Activated CD4-positive, alpha-beta memory T cell treated with anti-CD3 and anti-CD28 coated beads for 36 hours (primary cell): ENCODE measurements at regions not wholly inside any gene's neighbourhood (a gene's known extent, or its start where the extent isn't known, plus 50 kb on each side); places are given as distances from the start of the nearest gene placed in this dataset.

Experiments used
- CTCF ChIA-PET: fragments of 350-600 bp; sonication (Branson Sonifier 250); formaldehyde crosslinking; loops from one replicate; lab custom pipeline; 2021; ENCODE audit warnings: antibody characterized with exemption, inconsistent platforms; lab: Charles Lee
- POLR2A ChIA-PET: fragments of 350-600 bp; sonication (Branson Sonifier 250); formaldehyde crosslinking; loops from one replicate; lab custom pipeline; 2021; ENCODE audit warnings: antibody characterized with exemption; lab: Charles Lee
- DNase-seq: peaks from one replicate; pipeline ENCODE4 v3.0.0-alpha.2; 2020
- H3K27ac Mint-ChIP-seq: one replicate; pipeline ENCODE4 v1.8.0; 2021; ENCODE audit warnings: mixed read lengths
- H3K27me3 Mint-ChIP-seq: one replicate; pipeline ENCODE4 v1.8.0; 2021; ENCODE audit warnings: mixed read lengths
- H3K36me3 Mint-ChIP-seq: one replicate; pipeline ENCODE4 v1.8.0; 2021; ENCODE audit warnings: mixed read lengths
- H3K4me1 Mint-ChIP-seq: one replicate; pipeline ENCODE4 v1.8.0; 2021; ENCODE audit warnings: low read depth, mixed read lengths
- H3K4me3 Mint-ChIP-seq: one replicate; pipeline ENCODE4 v1.8.0; 2021; ENCODE audit warnings: mild to moderate bottlenecking, mixed read lengths
- H3K9me3 Mint-ChIP-seq: one replicate; pipeline ENCODE4 v1.8.0; 2021; ENCODE audit warnings: mixed read lengths
- intact Hi-C: fragments of 100-400 bp; cut with micrococcal nuclease; formaldehyde crosslinking; loops from one replicate; pipeline ENCODE4 v1.15.1; 2023

GRCh38 chr6:149149653-149150052 is 167.9 kb upstream of the TAB2 start:
- H3K9me3 Mint-ChIP-seq: peaks cover 7% of the 10 kb centered on the region
- peaks cover 36% of the 10 kb centered on the region for H3K36me3 Mint-ChIP-seq
- CTCF ChIA-PET: interaction anchor here (0.7 to 2.2 kb wide), 2 partner anchors 54 to 1963 kb away, joined by 3 to 8 read pairs; no protein-coding TSS in a partner anchor
- no peak overlapping the region for H3K4me3 Mint-ChIP-seq
- no peaks in the 10 kb centered on the region for H3K27me3 Mint-ChIP-seq
- H3K27ac Mint-ChIP-seq: peak overlapping the region; percentile 91
- intact Hi-C loops: loop anchor here (2.0 to 5.0 kb wide), 4 partner anchors 19 to 273 kb away; no protein-coding TSS in a partner anchor
- peaks cover 93% of the 10 kb centered on the region for H3K4me1 Mint-ChIP-seq
- no peak for DNase-seq
- POLR2A ChIA-PET: interaction anchor here (1.7 to 2.0 kb wide), 2 partner anchors 10 to 54 kb away, joined by 5 to 8 read pairs; no protein-coding TSS in a partner anchor

DNA sequence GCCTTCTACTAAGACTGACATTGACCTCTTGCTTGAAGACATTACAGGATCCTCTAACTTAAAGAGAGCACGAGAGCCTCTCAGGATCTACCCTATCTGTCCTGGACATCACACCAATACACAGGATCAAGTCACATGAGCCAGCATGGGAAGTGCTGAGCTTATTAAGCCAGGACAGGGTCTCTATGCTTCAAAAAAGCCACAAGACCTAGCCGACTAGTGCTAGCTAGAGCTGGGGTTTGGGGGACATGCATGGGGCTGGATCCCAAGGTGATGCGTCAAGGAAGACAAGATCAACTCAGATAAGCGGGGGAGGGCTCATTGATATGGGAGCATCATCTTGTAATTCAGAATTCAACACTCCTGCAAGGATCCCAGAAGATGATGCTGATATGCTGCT is 167.2 kb upstream of the TAB2 start:
- peak overlapping the region; percentile 24 for H3K4me3 Mint-ChIP-seq
- peaks cover 7% of the 10 kb centered on the region for H3K9me3 Mint-ChIP-seq
- H3K36me3 Mint-ChIP-seq: peaks cover 36% of the 10 kb centered on the region
- intact Hi-C loops: loop anchor here (5.0 kb wide), 1 partner anchor 272 kb away; no protein-coding TSS in a partner anchor
- H3K27me3 Mint-ChIP-seq: no peaks in the 10 kb centered on the region
- ChIA-PET CTCF (interaction anchor here (1.1 to 2.2 kb wide), 7 partner anchors 18 to 185 kb away, joined by 3 to 8 read pairs (median 4); no protein-coding TSS in a partner anchor), POLR2A (interaction anchor here (1.0 to 2.0 kb wide), 8 partner anchors 10 to 167 kb away, joined by 4 to 16 read pairs (median 5); partner anchors contain the start of gene TAB2)
- H3K4me1 Mint-ChIP-seq: peaks cover 94% of the 10 kb centered on the region
- H3K27ac Mint-ChIP-seq: peak overlapping the region; percentile 70
- DNase-seq: no peak

DNA sequence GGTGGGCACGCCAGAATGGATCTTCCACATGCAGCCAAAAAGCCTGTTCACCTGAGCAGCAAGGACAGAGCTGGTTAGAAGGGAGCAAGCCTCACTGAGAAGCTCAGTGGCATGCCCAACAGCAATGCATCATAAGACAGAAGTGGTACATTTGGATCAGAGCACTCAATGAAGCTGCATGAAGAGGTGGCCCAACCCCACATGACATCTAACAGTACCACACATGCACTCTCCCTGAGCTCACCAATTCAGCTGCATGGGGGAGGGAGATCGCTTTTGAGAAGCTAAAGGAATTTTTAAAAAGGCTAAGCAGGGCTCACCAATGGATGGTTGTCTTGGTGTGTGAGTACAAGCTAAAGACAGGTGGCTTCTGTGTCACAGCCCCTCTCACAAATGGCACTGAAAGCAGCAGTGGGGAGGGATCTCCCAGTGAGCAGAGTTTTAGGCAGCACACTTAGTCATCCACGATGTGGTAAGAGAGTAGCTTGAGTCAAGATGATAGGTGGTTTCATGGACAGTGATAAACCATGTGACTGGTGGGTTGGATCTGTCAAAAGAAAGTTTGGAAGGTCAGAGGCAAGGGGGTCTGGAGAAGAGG is 166.6 kb upstream of the TAB2 start:
- Mint-ChIP-seq H3K9me3 (peaks cover 3% of the 10 kb centered on the region), H3K27ac (peak overlapping the region; percentile 70), H3K4me1 (peaks cover 92% of the 10 kb centered on the region), H3K4me3 (peak overlapping the region; percentile 10), H3K27me3 (no peaks in the 10 kb centered on the region), H3K36me3 (peaks cover 35% of the 10 kb centered on the region)
- DNase-seq: peak; percentile 82
- intact Hi-C loops: loop anchor here (5.0 kb wide), 1 partner anchor 271 kb away; no protein-coding TSS in a partner anchor
- CTCF ChIA-PET: interaction anchor here (1.1 to 2.2 kb wide), 8 partner anchors 19 to 281 kb away, joined by 3 to 8 read pairs (median 4); no protein-coding TSS in a partner anchor
- POLR2A ChIA-PET: interaction anchor here (0.6 to 2.0 kb wide), 10 partner anchors 11 to 166 kb away, joined by 3 to 16 read pairs (median 5); partner anchors contain the start of gene TAB2

DNA sequence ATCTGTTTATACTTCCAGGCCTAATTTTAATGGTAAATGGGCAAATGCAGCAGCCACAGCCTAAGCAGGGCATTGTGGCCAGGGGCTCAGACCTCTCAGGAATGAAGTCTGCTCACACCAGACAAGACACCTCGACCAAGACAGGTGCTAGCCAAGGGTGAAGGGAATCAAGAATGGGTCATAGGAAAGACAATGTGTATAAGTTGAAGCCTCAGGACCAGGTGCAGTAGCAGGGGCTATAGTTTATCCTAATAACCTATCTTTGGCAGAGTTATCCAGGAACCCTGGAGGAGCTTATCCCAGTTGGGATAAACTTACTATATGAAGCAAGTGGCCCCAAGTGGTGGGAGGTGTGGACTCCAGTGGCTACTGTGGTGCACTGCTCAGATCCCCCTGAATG is 165.0 kb upstream of the TAB2 start:
- intact Hi-C loops: loop anchor here (5.0 kb wide), 1 partner anchor 270 kb away; no protein-coding TSS in a partner anchor
- Mint-ChIP-seq H3K4me1 (peaks cover 77% of the 10 kb centered on the region), H3K27ac (peak overlapping the region; percentile 88), H3K9me3 (peaks cover 3% of the 10 kb centered on the region), H3K4me3 (no peak overlapping the region), H3K27me3 (no peaks in the 10 kb centered on the region), H3K36me3 (peaks cover 29% of the 10 kb centered on the region)
- no peak for DNase-seq
- ChIA-PET POLR2A (interaction anchor here (1.9 to 2.1 kb wide), 3 partner anchors 58 to 121 kb away, joined by 5 to 13 read pairs (median 7); no protein-coding TSS in a partner anchor), CTCF (interaction anchor here (0.7 to 2.1 kb wide), 4 partner anchors 11 to 124 kb away, joined by 3 to 6 read pairs (median 3); no protein-coding TSS in a partner anchor)

GRCh38 chr6:149153100-149153499 is 164.4 kb upstream of the TAB2 start:
- Mint-ChIP-seq H3K4me3 (peak overlapping the region; percentile 5), H3K27ac (peak overlapping the region; percentile 88), H3K36me3 (peaks cover 29% of the 10 kb centered on the region), H3K27me3 (no peaks in the 10 kb centered on the region), H3K4me1 (peaks cover 71% of the 10 kb centered on the region), H3K9me3 (peaks cover 3% of the 10 kb centered on the region)
- ChIA-PET POLR2A (interaction anchor here (1.2 to 2.1 kb wide), 6 partner anchors 10 to 170 kb away, joined by 3 to 13 read pairs (median 6); no protein-coding TSS in a partner anchor), CTCF (interaction anchor here (0.7 to 1.4 kb wide), 4 partner anchors 11 to 166 kb away, joined by 3 read pairs; no protein-coding TSS in a partner anchor)
- intact Hi-C loops: loop anchor here (5.0 kb wide), 1 partner anchor 269 kb away; no protein-coding TSS in a partner anchor
- no peak for DNase-seq

DNA sequence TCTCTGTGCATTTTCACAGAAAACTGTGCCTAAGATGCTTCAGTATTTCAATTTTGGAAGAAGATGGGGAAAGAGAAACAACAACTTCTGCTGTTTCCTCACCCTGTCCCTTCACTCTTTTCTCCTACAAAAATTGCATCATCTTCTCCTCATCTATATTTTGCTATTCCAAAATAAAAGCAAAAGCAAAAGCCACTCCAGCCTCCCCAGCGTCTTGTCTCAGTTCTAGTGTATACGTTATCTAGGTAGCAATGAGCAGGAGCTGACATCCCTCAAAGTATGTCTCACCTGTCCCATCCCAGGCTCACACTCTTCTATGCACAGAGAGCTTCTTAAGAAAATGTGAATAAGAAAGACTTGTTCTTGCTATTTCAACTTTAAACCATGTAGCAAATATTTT is 163.8 kb upstream of the TAB2 start:
- Mint-ChIP-seq H3K9me3 (peaks cover 3% of the 10 kb centered on the region), H3K4me3 (peak overlapping the region; percentile 5), H3K36me3 (peaks cover 28% of the 10 kb centered on the region), H3K4me1 (peaks cover 65% of the 10 kb centered on the region), H3K27ac (peak overlapping the region; percentile 88), H3K27me3 (no peaks in the 10 kb centered on the region)
- DNase-seq: no peak
- POLR2A ChIA-PET: interaction anchor here (0.8 to 2.1 kb wide), 10 partner anchors 8 to 169 kb away, joined by 3 to 13 read pairs (median 5); no protein-coding TSS in a partner anchor
- intact Hi-C loops: loop anchor here (2.0 to 5.0 kb wide), 2 partner anchors 13 to 269 kb away; no protein-coding TSS in a partner anchor
- CTCF ChIA-PET: interaction anchor here (0.6 to 1.4 kb wide), 10 partner anchors 9 to 278 kb away, joined by 3 to 5 read pairs (median 3); no protein-coding TSS in a partner anchor

DNA sequence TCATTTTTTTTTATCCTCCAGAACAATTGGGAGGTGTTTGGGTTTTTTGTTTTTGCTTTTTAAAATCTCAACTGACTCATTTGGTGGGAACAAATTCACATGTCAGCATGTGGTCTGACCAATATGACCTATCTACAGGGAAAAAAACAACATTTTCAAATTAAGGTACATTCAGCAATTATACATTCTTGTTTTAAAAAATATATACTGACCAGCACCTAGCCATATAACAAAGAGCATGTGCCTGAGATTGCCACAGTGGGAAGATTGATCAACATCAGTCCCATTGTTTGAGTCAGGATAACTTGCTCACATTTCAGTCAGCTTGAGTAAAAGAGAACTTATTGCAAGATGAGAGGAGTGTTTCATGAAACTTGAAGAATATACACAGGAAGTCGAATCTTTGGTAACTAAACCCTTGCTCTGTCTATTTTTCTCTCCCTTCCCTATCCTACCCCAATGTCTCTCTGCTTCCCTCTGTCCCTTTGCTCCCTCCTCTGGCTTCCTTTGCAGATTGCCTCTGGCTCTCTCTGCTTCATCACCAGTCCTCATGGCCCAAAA is 163.2 kb upstream of the TAB2 start:
- DNase-seq: no peak
- ChIA-PET CTCF (interaction anchor here (0.6 to 1.4 kb wide), 8 partner anchors 9 to 277 kb away, joined by 3 to 5 read pairs (median 3); no protein-coding TSS in a partner anchor), POLR2A (interaction anchor here (0.8 to 2.1 kb wide), 10 partner anchors 9 to 169 kb away, joined by 3 to 13 read pairs (median 5); no protein-coding TSS in a partner anchor)
- Mint-ChIP-seq H3K27ac (peak overlapping the region; percentile 88), H3K27me3 (no peaks in the 10 kb centered on the region), H3K36me3 (peaks cover 26% of the 10 kb centered on the region), H3K4me3 (no peak overlapping the region), H3K9me3 (peaks cover 3% of the 10 kb centered on the region), H3K4me1 (peaks cover 62% of the 10 kb centered on the region)
- intact Hi-C loops: loop anchor here (2.0 to 5.0 kb wide), 2 partner anchors 14 to 268 kb away; no protein-coding TSS in a partner anchor

DNA sequence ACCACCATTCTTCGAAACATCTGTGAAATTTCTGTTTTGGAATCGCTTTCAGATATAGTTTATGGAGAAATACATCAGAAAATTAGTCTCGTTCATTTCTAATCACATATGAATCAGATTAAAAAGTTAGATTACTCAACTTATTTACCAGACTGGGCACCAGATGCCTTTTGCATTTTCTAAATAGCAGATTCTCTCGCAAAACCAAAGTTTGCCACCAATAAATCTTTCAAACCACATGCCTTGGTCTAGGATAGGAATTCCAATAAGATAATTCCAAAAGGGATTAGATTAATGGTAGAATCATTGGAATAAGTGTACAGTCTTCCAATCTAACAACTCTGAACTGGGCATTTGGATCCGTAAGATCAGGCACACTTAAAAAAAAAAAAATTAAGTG is 160.4 kb upstream of the TAB2 start:
- CTCF ChIA-PET: no interaction called here
- Mint-ChIP-seq H3K27me3 (no peaks in the 10 kb centered on the region), H3K36me3 (peaks cover 10% of the 10 kb centered on the region), H3K27ac (no peak overlapping the region), H3K4me3 (no peak overlapping the region), H3K9me3 (no peaks in the 10 kb centered on the region), H3K4me1 (peaks cover 35% of the 10 kb centered on the region)
- POLR2A ChIA-PET: no interaction called here
- intact Hi-C loops: no loop called here
- no peak for DNase-seq

DNA sequence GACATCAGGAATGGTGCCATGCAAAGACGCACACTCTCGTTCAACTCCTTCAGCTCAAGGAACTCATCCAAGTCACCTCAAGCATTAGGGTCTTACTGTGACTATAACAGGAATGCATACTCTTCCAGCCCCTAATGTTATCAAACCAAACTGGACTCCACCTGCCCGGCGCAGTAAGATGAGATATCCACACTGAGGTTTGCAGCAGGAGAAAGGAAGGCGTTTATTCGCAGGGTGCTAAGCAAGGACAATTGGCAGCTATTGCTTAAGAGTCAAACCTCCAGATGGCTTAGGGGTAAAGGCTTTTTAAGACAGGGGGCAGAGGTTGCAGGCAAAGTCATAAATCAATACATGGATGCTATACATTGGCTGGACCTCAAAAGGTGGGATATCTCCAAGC is 159.4 kb upstream of the TAB2 start:
- CTCF ChIA-PET: interaction anchor here (0.7 kb wide), 2 partner anchors 54 to 263 kb away, joined by 3 read pairs; no protein-coding TSS in a partner anchor
- POLR2A ChIA-PET: interaction anchor here (0.9 kb wide), 1 partner anchor 81 kb away, joined by 3 read pairs; no protein-coding TSS in a partner anchor
- intact Hi-C loops: no loop called here
- Mint-ChIP-seq H3K36me3 (peaks cover 8% of the 10 kb centered on the region), H3K4me3 (no peak overlapping the region), H3K27ac (no peak overlapping the region), H3K27me3 (no peaks in the 10 kb centered on the region), H3K9me3 (no peaks in the 10 kb centered on the region), H3K4me1 (peaks cover 26% of the 10 kb centered on the region)
- DNase-seq: no peak

DNA sequence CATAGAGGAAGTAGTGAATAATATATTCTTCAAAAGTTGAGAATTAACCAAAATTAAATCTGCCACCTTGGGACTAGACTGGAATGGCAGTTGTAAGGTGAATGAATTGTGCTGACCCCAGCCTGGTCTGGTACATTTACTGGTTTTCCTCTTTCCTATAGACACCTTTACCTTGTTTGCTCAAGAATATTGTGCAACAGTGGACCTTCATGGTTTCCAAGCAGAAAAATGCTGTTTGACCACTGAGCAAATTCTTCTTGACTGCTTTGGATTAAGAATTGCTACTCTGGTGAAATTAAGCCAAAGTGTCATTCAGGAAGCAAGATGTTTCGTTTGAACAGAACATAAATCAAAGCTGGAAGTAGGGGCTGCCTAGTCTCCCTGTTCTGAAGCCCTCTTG is 156.6 kb upstream of the TAB2 start:
- Mint-ChIP-seq H3K4me3 (no peak overlapping the region), H3K4me1 (peaks cover 4% of the 10 kb centered on the region), H3K36me3 (peaks cover 2% of the 10 kb centered on the region), H3K27me3 (no peaks in the 10 kb centered on the region), H3K9me3 (no peaks in the 10 kb centered on the region), H3K27ac (no peak overlapping the region)
- intact Hi-C loops: no loop called here
- CTCF ChIA-PET: no interaction called here
- POLR2A ChIA-PET: no interaction called here
- DNase-seq: no peak

DNA sequence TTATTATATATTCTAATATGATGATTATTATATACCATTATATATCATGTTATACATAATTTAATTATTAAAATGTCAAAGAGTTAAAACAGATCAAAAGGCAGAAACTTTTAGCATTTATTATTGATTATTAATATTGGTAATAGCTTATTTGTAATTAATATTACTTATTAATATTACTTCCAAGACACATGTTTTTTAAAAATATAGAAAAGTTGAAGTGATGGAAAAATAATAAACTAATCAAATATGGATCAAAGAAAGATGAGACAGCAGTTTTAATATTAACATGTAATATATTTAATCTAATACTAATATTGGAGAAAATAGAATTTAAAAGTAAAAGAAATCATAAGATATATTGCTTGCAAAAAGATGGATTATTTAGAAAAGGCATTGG is 154.6 kb upstream of the TAB2 start:
- no peak for DNase-seq
- ChIA-PET CTCF (no interaction called here), POLR2A (no interaction called here)
- no peak overlapping the region for H3K27ac Mint-ChIP-seq
- intact Hi-C loops: no loop called here
- no peak overlapping the region for H3K4me3 Mint-ChIP-seq
- no peaks in the 10 kb centered on the region for H3K36me3 Mint-ChIP-seq
- H3K9me3 Mint-ChIP-seq: no peaks in the 10 kb centered on the region
- H3K27me3 Mint-ChIP-seq: no peaks in the 10 kb centered on the region
- H3K4me1 Mint-ChIP-seq: peaks cover 17% of the 10 kb centered on the region
